ENCODE measurements at regions not wholly inside any gene's neighbourhood (a gene's known extent, or its start where the extent isn't known, plus 50 kb on each side); places are given as distances from the start of the nearest gene placed in this dataset.

DNA sequence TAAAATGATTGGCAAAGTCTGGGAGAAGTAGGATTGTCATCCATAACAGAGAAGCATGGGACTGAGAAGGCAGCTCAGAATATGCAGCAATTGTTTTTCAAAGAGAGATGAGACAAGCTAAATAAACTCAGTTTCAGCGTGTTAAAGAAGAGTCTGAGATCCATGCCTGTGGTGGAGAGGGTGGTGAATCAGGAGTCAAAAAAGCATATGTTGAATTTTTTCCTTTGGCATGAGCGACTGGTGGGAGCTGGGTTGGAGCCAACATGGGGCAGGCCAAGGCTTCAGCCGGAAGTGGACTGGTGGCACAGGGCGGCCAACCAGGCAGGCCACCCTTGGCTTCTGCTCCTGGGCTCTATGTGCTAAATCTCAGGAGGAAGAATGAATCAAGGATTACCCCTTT lies 102.0 kb downstream of the SST start:
- CTCF ChIA-PET = no interaction called here

GRCh38 chr3:187567661-187568121 lies 102.5 kb downstream of the SST start:
- no peaks in the 10 kb centered on the region for H3K36me3 Mint-ChIP-seq
- no peak overlapping the region for H3K4me3 Mint-ChIP-seq
- no peak for DNase-seq
- H3K9me3 Mint-ChIP-seq = no peaks in the 10 kb centered on the region
- no peaks in the 10 kb centered on the region for H3K4me1 Mint-ChIP-seq
- CTCF ChIA-PET = no interaction called here
- peaks cover 29% of the 10 kb centered on the region for H3K27me3 Mint-ChIP-seq
- no peak overlapping the region for H3K27ac Mint-ChIP-seq

More for the DNA sequence above, 102.0 kb downstream of the SST start:
- no peak for DNase-seq
- Mint-ChIP-seq H3K4me3 (no peak overlapping the region), H3K4me1 (no peaks in the 10 kb centered on the region), H3K27ac (no peak overlapping the region), H3K36me3 (no peaks in the 10 kb centered on the region), H3K27me3 (peaks cover 29% of the 10 kb centered on the region), H3K9me3 (no peaks in the 10 kb centered on the region)

DNA sequence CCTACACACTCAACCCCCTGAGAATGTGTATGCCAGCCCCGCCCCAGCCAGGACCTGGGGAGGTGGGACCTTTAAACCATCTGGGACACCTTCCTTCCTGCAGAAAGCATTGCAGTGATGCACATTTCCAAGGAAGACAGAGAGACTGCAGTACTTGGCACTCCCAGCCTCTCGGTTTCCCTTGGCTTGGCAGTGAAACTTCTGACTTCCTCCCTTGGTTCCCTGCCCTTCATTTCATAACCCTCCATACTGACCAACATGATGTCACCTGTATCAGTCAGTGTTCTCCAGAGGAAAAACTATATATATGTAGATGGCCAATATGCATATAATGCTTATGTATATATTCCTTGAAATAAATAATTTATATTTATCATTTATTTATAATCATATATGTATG lies 103.2 kb downstream of the SST start:
- Mint-ChIP-seq H3K9me3 (no peaks in the 10 kb centered on the region), H3K36me3 (no peaks in the 10 kb centered on the region), H3K4me3 (no peak overlapping the region), H3K4me1 (no peaks in the 10 kb centered on the region), H3K27me3 (peaks cover 27% of the 10 kb centered on the region), H3K27ac (no peak overlapping the region)
- no peak for DNase-seq
- CTCF ChIA-PET = no interaction called here

DNA sequence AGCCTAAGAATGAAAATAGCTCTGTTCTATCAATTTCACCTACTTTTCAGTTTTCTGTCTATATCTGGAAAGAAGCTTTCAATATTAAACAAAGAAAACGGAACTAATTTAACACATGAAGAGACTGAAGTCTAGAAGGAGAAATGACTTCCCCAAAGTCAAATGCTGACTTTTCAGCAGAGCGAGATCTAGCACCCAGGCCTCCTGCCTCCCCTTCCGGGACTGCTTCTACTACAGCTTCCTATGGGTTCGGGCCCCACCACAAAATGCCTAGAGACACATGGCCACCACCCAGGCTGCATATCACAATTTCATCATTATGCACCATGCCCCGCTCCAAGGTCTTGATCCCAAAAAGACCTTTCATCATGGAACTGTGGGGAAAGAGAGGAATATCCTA lies 104.5 kb downstream of the SST start:
- Mint-ChIP-seq H3K27me3 (peaks cover 22% of the 10 kb centered on the region), H3K27ac (no peak overlapping the region), H3K9me3 (no peaks in the 10 kb centered on the region), H3K4me3 (no peak overlapping the region), H3K36me3 (no peaks in the 10 kb centered on the region), H3K4me1 (no peaks in the 10 kb centered on the region)
- no peak for DNase-seq
- CTCF ChIA-PET = interaction anchor here (2.1 kb wide), 1 partner anchor 114 kb away, joined by 7 read pairs; no protein-coding TSS in a partner anchor

DNA sequence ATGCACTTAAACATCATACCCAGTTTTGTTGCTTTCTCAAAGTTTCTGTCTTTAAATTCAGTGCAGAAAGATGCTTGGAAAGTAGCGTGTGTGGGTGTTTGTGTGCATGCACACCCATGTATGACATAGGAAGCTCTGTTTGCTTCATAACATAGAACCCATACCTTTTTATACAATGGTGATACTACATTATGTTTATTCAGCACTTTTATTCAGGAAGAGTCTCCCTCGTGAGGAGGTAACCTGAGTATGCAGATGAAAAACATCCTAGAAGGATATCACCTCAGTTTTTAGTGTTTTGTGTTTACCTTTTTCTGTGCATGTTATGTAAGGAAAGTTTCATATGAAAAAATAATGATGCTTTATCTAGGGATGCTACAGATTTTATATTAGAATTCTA lies 111.2 kb downstream of the SST start:
- CTCF ChIA-PET = interaction anchor here (0.7 kb wide), 1 partner anchor 11 kb away, joined by 3 read pairs; no protein-coding TSS in a partner anchor
- Mint-ChIP-seq H3K27me3 (peaks cover 5% of the 10 kb centered on the region), H3K27ac (no peak overlapping the region)

GRCh38 chr3:187551416-187551815 lies 118.8 kb downstream of the SST start:
- Mint-ChIP-seq H3K27me3 (peaks cover 14% of the 10 kb centered on the region), H3K4me3 (no peak overlapping the region), H3K9me3 (no peaks in the 10 kb centered on the region), H3K4me1 (no peaks in the 10 kb centered on the region), H3K27ac (no peak overlapping the region), H3K36me3 (no peaks in the 10 kb centered on the region)
- no peak for DNase-seq
- CTCF ChIA-PET = no interaction called here

More for the DNA sequence above, 111.2 kb downstream of the SST start:
- Mint-ChIP-seq H3K4me1 (no peaks in the 10 kb centered on the region), H3K4me3 (no peak overlapping the region), H3K9me3 (no peaks in the 10 kb centered on the region), H3K36me3 (no peaks in the 10 kb centered on the region)
- no peak for DNase-seq

DNA sequence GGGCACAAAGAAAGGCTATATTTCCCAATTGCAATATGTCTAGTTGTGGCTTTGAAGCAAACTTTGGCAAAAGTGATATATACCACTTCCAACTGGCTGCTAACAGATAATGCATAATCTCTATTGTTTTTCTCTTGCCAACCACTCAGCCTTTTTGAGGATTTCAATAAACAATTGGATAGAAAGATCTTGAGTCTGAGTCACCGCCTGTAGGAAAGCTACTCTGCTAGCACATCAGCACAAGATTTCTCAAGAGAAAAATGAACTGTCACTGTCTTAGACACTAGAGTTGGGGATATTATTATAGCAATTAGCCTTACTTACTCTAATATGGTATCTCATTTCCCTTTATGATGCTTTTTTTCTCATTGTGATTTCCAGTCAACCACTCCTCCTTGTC lies 119.7 kb downstream of the SST start:
- no peaks in the 10 kb centered on the region for H3K9me3 Mint-ChIP-seq
- no peaks in the 10 kb centered on the region for H3K4me1 Mint-ChIP-seq

DNA sequence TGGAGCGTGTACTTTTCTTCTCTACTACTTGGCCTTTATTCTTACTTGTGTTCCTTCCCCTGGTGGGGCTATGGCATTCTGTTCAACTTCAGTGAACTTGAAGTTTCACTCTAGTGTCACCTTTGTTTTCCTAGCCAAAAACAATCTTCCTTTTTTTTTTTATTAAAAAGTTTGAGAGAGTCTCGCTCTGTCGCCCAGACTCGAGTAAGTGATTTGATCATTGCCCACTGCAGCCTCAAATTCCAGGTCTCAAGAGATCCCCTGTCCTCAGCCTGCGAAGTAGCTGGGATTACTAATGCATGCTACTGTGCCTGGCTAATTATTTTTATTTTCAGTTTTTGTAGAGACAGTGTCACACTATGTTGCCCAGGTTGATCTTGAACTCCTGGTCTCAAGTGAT lies 124.8 kb downstream of the SST start:
- no peaks in the 10 kb centered on the region for H3K4me1 Mint-ChIP-seq
- CTCF ChIA-PET = no interaction called here
- H3K27me3 Mint-ChIP-seq = peaks cover 13% of the 10 kb centered on the region
- DNase-seq = no peak
- no peak overlapping the region for H3K27ac Mint-ChIP-seq
- H3K9me3 Mint-ChIP-seq = no peaks in the 10 kb centered on the region
- no peaks in the 10 kb centered on the region for H3K36me3 Mint-ChIP-seq
- H3K4me3 Mint-ChIP-seq = no peak overlapping the region

More for the DNA sequence above, 119.7 kb downstream of the SST start:
- Mint-ChIP-seq H3K27ac (no peak overlapping the region), H3K4me3 (no peak overlapping the region), H3K27me3 (peaks cover 17% of the 10 kb centered on the region), H3K36me3 (no peaks in the 10 kb centered on the region)
- CTCF ChIA-PET = no interaction called here
- DNase-seq = no peak

DNA sequence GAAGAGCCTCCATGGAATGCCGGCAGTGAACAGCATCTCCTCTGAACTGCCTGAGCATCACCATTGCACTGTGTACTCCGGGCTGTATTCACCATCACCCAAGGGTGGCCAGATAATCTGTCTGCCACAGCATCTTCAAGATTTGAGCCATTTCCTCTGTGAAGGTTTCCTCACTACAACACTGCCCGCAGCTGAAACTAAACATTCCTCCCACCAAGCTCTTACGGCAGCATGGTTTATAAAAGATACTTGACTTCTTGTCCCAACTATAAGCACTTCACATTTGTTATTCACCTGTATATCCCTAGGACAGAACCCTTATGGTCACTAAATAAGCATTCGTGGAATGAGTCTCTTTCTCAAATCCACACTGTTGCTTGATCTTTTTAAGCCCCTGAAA lies 125.9 kb downstream of the SST start:
- H3K36me3 Mint-ChIP-seq = no peaks in the 10 kb centered on the region
- H3K9me3 Mint-ChIP-seq = no peaks in the 10 kb centered on the region
- no peak overlapping the region for H3K27ac Mint-ChIP-seq
- H3K4me3 Mint-ChIP-seq = no peak overlapping the region
- CTCF ChIA-PET = no interaction called here
- H3K27me3 Mint-ChIP-seq = peaks cover 7% of the 10 kb centered on the region
- H3K4me1 Mint-ChIP-seq = no peaks in the 10 kb centered on the region
- DNase-seq = no peak

- Mint-ChIP-seq H3K9me3 (no peaks in the 10 kb centered on the region), H3K4me3 (no peak overlapping the region), H3K27me3 (no peaks in the 10 kb centered on the region), H3K4me1 (no peaks in the 10 kb centered on the region), H3K36me3 (no peaks in the 10 kb centered on the region), H3K27ac (no peak overlapping the region)
- no peak for DNase-seq
- CTCF ChIA-PET = no interaction called here
These were observed 129.3 kb downstream of the SST start for GRCh38 chr3:187540847-187541246.

GRCh38 chr3:187536185-187536584 lies 134.0 kb downstream of the SST start:
- CTCF ChIA-PET = interaction anchor here (2.6 kb wide), 1 partner anchor 217 kb away, joined by 8 read pairs; no protein-coding TSS in a partner anchor

DNA sequence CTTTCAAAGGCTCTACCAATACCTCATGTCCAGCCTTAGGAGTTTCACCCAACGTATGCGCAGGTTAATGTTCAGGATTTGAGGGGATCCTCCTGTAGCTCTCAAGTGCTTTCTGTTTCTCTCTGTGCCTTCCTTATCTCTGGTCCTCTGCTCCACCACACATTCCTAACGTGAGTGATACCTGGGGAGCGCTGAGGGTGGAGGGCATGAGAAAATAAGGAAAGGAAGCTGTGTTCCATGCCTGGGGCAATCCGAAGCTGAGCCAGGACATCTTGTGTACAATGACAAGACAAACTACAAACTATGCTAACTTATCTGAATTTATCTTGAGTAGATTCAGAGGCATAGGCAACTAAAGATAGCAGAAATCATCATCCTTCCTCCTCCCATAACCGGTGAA lies 136.4 kb downstream of the SST start:
- peaks cover 4% of the 10 kb centered on the region for H3K27me3 Mint-ChIP-seq
- no peak for DNase-seq
- H3K36me3 Mint-ChIP-seq = no peaks in the 10 kb centered on the region
- no peak overlapping the region for H3K4me3 Mint-ChIP-seq
- CTCF ChIA-PET = no interaction called here
- no peaks in the 10 kb centered on the region for H3K4me1 Mint-ChIP-seq
- no peak overlapping the region for H3K27ac Mint-ChIP-seq
- H3K9me3 Mint-ChIP-seq = no peaks in the 10 kb centered on the region

More at GRCh38 chr3:187536185-187536584, 134.0 kb downstream of the SST start:
- Mint-ChIP-seq H3K9me3 (no peaks in the 10 kb centered on the region), H3K4me3 (no peak overlapping the region), H3K27ac (no peak overlapping the region), H3K27me3 (peaks cover 4% of the 10 kb centered on the region), H3K36me3 (no peaks in the 10 kb centered on the region), H3K4me1 (no peaks in the 10 kb centered on the region)
- no peak for DNase-seq

- no peaks in the 10 kb centered on the region for H3K4me1 Mint-ChIP-seq
- H3K9me3 Mint-ChIP-seq = no peaks in the 10 kb centered on the region
- no peak overlapping the region for H3K27ac Mint-ChIP-seq
- CTCF ChIA-PET = no interaction called here
- no peak overlapping the region for H3K4me3 Mint-ChIP-seq
- DNase-seq = no peak
- peaks cover 4% of the 10 kb centered on the region for H3K27me3 Mint-ChIP-seq
- no peaks in the 10 kb centered on the region for H3K36me3 Mint-ChIP-seq
These were observed 138.4 kb downstream of the SST start for GRCh38 chr3:187531831-187532230.

- peaks cover 8% of the 10 kb centered on the region for H3K27me3 Mint-ChIP-seq
- DNase-seq = no peak
- H3K4me3 Mint-ChIP-seq = no peak overlapping the region
- no peak overlapping the region for H3K27ac Mint-ChIP-seq
- H3K9me3 Mint-ChIP-seq = no peaks in the 10 kb centered on the region
- no peaks in the 10 kb centered on the region for H3K4me1 Mint-ChIP-seq
- H3K36me3 Mint-ChIP-seq = no peaks in the 10 kb centered on the region
- CTCF ChIA-PET = no interaction called here
These were observed 147.3 kb downstream of the SST start for GRCh38 chr3:187522890-187523289.

- CTCF ChIA-PET = no interaction called here
- Mint-ChIP-seq H3K4me1 (no peaks in the 10 kb centered on the region), H3K27ac (no peak overlapping the region), H3K36me3 (no peaks in the 10 kb centered on the region), H3K4me3 (no peak overlapping the region), H3K9me3 (no peaks in the 10 kb centered on the region), H3K27me3 (peaks cover 8% of the 10 kb centered on the region)
- no peak for DNase-seq
These were observed 147.9 kb downstream of the SST start for GRCh38 chr3:187522293-187522692.

DNA sequence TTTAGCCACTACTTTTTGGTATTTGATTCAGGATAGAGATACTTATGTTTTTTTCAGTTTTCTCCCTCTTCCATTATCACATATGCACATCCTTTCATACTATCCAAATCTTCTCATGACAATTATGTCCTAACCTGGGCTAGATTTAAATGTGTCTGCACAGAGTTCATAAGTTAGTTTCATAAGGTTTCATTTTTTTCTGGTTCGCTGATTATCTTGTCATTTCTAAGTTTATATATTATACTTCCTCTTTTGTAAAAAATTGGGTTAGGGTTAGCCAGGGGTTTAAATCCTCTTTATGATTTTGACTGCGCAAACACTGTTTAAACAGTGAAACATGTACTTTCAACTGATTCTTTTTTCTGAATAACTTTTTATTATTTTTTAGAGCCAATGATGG lies 148.6 kb downstream of the SST start:
- DNase-seq = no peak
- H3K36me3 Mint-ChIP-seq = no peaks in the 10 kb centered on the region
- no peaks in the 10 kb centered on the region for H3K4me1 Mint-ChIP-seq
- H3K27me3 Mint-ChIP-seq = peaks cover 8% of the 10 kb centered on the region
- no peaks in the 10 kb centered on the region for H3K9me3 Mint-ChIP-seq
- CTCF ChIA-PET = no interaction called here
- no peak overlapping the region for H3K4me3 Mint-ChIP-seq
- no peak overlapping the region for H3K27ac Mint-ChIP-seq
